Muscle layer of colon (tissue), 2 donors: ENCODE measurements at regions not wholly inside any gene's neighbourhood (a gene's known extent, or its start where the extent isn't known, plus 50 kb on each side); places are given as distances from the start of the nearest gene placed in this dataset.

Experiments
- H3K27ac ChIP-seq: one replicate; pipeline ENCODE4 v1.7.0; 2013; ENCODE audit warnings: low read depth, mild to moderate bottlenecking, low read length, moderate library complexity
- H3K27me3 ChIP-seq, 2 donors: one replicate each; pipeline ENCODE4 v1.7.0; 2013; ENCODE audit warnings: low read length in 2 of 2, mild to moderate bottlenecking in 2 of 2; ENCODE audit not compliant: insufficient read depth in 2 of 2, control insufficient read depth in 1 of 2
- H3K36me3 ChIP-seq: one replicate; pipeline ENCODE4 v1.7.0; 2013; ENCODE audit warnings: mild to moderate bottlenecking, low read length; ENCODE audit not compliant: insufficient read depth
- H3K4me1 ChIP-seq: one replicate; pipeline ENCODE4 v1.7.0; 2013; ENCODE audit warnings: mild to moderate bottlenecking, low read length; ENCODE audit not compliant: insufficient read depth
- H3K4me3 ChIP-seq, 2 donors: one replicate each; pipeline ENCODE4 v1.7.0; 2013; ENCODE audit warnings: low read length in 2 of 2, low read depth in 1 of 2, mild to moderate bottlenecking in 1 of 2, moderate library complexity in 1 of 2
- H3K9ac ChIP-seq: one replicate; pipeline ENCODE4 v1.7.0; 2013; ENCODE audit warnings: low read length
- H3K9me3 ChIP-seq: one replicate; pipeline ENCODE4 v1.7.0; 2013; ENCODE audit warnings: mild to moderate bottlenecking, low read length
- donor health status: abdominal sarcoma.
- donor health status: Adenocarcinoma of cecum.

- no peaks in the 10 kb centered on the region for H3K36me3 ChIP-seq
- no peak overlapping the region for H3K4me3 ChIP-seq
- H3K4me1 ChIP-seq = peaks cover 8% of the 10 kb centered on the region
- no peaks in the 10 kb centered on the region for H3K27me3 ChIP-seq
- H3K9ac ChIP-seq = no peak overlapping the region
- H3K9me3 ChIP-seq = no peaks in the 10 kb centered on the region
- H3K27ac ChIP-seq = no peak overlapping the region
Measured at GRCh38 chr12:93168751-93169150, 209.0 kb upstream of the NUDT4 start.

GRCh38 chr12:93169536-93169935 is 208.2 kb upstream of the NUDT4 start:
- Histone ChIP-seq H3K9ac (no peak overlapping the region), H3K4me3 (no peak overlapping the region), H3K4me1 (peaks cover 16% of the 10 kb centered on the region), H3K36me3 (no peaks in the 10 kb centered on the region), H3K9me3 (no peaks in the 10 kb centered on the region), H3K27me3 (no peaks in the 10 kb centered on the region), H3K27ac (no peak overlapping the region)

DNA sequence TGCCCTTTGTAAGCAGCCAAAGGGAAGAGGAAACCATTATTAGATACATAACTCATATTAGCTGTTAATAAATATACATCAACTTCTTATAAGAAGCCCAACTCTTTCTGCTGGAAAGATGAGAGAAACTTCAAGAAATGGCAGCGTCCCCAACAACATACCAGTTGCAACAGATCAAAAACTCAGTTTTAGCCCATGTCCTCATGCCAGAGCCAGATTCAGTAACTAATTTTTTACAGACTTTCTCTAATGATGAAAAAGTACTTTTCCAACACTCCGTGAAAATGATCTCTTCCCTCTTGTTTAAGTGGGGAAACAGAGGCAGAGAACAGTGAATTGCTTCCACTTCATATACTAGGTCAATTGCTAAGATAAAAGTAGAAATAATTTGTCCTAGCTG is 206.8 kb upstream of the NUDT4 start:
- H3K27me3 ChIP-seq = no peaks in the 10 kb centered on the region
- no peak overlapping the region for H3K9ac ChIP-seq
- no peaks in the 10 kb centered on the region for H3K36me3 ChIP-seq
- no peak overlapping the region for H3K27ac ChIP-seq
- no peak overlapping the region for H3K4me3 ChIP-seq
- H3K4me1 ChIP-seq = peaks cover 27% of the 10 kb centered on the region
- H3K9me3 ChIP-seq = no peaks in the 10 kb centered on the region

DNA sequence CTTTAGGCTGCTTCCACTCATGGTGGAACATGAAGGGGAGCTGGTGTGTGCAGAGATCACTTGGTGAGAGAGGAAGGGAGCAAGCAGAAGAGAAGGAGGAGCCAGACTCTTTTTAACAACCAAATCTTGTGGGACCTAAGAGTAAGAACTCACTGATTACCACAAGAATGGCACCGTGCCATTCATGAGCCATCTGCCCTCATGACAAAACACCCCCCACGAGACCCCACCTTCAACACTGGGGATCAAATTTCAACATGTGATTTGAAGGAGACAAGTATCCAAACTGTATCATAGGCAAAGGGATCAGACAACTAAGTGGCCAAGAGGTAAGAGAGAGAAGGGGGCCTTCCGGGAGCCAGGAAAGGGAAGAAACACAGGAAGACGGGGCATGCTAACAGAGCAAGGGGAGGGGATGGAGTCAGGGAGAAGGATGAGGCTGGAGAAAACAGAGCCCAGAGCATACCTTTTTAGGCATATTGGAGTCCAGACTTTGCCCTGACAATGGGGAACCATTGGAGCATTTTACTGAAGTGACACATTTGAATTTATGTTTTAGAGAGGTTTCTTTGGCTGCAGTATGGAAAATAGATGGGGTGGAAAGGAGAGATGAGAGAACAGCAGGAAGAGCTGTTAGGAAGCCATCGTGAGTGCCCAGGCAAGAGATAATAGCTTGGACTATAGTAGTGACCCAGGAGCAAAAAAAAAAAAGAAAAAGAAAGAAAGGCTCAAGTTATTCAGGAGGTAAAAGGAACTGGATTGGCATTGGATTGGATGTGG is 204.4 kb upstream of the NUDT4 start:
- Histone ChIP-seq H3K9ac (no peak overlapping the region), H3K27ac (no peak overlapping the region), H3K9me3 (no peaks in the 10 kb centered on the region), H3K36me3 (no peaks in the 10 kb centered on the region), H3K4me1 (peaks cover 47% of the 10 kb centered on the region), H3K4me3 (no peak overlapping the region), H3K27me3 (no peaks in the 10 kb centered on the region)

DNA sequence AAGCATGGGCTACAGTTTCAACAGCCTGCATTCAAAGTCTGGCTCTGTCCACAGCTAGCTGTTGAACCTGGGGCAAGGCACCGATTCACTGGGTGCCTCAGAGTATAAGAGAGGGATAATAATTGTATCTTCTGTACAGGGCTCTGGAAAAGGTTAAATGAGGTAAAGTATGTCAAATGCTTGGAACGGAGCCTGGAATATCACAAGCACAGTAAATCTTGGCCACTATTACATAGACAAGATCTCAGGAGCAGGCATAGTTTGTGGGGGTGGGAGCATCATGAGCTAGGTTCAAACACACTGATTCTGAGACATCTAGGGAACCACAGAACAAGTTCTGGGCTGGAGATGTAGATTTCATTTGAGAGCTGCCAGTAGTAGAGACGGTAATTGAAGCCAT is 203.7 kb upstream of the NUDT4 start:
- no peak overlapping the region for H3K4me3 ChIP-seq
- H3K9ac ChIP-seq = no peak overlapping the region
- peaks cover 54% of the 10 kb centered on the region for H3K4me1 ChIP-seq
- no peaks in the 10 kb centered on the region for H3K9me3 ChIP-seq
- no peaks in the 10 kb centered on the region for H3K27me3 ChIP-seq
- no peak overlapping the region for H3K27ac ChIP-seq
- H3K36me3 ChIP-seq = no peaks in the 10 kb centered on the region

- no peaks in the 10 kb centered on the region for H3K36me3 ChIP-seq
- H3K9ac ChIP-seq = no peak overlapping the region
- peaks cover 56% of the 10 kb centered on the region for H3K4me1 ChIP-seq
- no peak overlapping the region for H3K4me3 ChIP-seq
- H3K27ac ChIP-seq = no peak overlapping the region
- no peaks in the 10 kb centered on the region for H3K9me3 ChIP-seq
- no peaks in the 10 kb centered on the region for H3K27me3 ChIP-seq
Measured at GRCh38 chr12:93174473-93174872, 203.3 kb upstream of the NUDT4 start.

- Histone ChIP-seq H3K4me3 (no peak overlapping the region), H3K4me1 (peaks cover 63% of the 10 kb centered on the region), H3K27ac (peak overlapping the region; percentile 62), H3K36me3 (no peaks in the 10 kb centered on the region), H3K27me3 (no peaks in the 10 kb centered on the region), H3K9me3 (no peaks in the 10 kb centered on the region), H3K9ac (no peak overlapping the region)
Measured at GRCh38 chr12:93176165-93176564, 201.6 kb upstream of the NUDT4 start.

DNA sequence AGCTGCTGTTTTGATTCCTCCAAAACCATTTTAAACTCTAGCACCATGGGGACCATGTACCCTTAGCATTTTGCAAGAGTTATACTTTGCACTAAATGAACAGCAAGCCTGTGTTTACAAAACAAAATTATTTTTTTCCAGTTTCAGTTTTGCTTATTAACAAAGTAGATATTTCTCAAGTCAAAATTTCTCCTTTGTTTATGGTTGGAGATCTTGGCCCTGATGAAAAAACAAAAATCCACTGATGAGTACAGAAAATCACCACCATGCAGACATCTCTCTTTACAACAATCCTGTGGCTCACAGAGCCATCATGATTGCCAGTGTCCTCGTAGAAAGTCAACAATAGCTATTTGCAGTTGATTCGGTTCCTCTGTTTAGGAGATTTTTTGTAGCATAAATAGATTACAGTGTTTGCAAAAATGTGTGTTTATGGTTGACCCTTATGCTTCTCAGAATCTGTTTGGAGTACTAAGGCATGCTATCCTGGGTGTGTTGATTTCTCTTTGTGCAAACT is 201.1 kb upstream of the NUDT4 start:
- Histone ChIP-seq H3K36me3 (no peaks in the 10 kb centered on the region), H3K4me3 (no peak overlapping the region), H3K9ac (no peak overlapping the region), H3K4me1 (peaks cover 68% of the 10 kb centered on the region), H3K27ac (peak overlapping the region; percentile 62), H3K9me3 (no peaks in the 10 kb centered on the region), H3K27me3 (no peaks in the 10 kb centered on the region)

- H3K9me3 ChIP-seq = no peaks in the 10 kb centered on the region
- H3K27me3 ChIP-seq = no peaks in the 10 kb centered on the region
- peak overlapping the region; percentile 62 for H3K27ac ChIP-seq
- peaks cover 74% of the 10 kb centered on the region for H3K4me1 ChIP-seq
- no peak overlapping the region for H3K9ac ChIP-seq
- no peaks in the 10 kb centered on the region for H3K36me3 ChIP-seq
- no peak overlapping the region for H3K4me3 ChIP-seq
Measured at GRCh38 chr12:93177208-93178153, 200.2 kb upstream of the NUDT4 start.

- Histone ChIP-seq H3K9ac (no peak overlapping the region), H3K9me3 (no peaks in the 10 kb centered on the region), H3K4me1 (peaks cover 70% of the 10 kb centered on the region), H3K27ac (no peak overlapping the region), H3K27me3 (no peaks in the 10 kb centered on the region), H3K4me3 (no peak overlapping the region), H3K36me3 (no peaks in the 10 kb centered on the region)
Measured at GRCh38 chr12:93178154-93178878, 199.4 kb upstream of the NUDT4 start.

DNA sequence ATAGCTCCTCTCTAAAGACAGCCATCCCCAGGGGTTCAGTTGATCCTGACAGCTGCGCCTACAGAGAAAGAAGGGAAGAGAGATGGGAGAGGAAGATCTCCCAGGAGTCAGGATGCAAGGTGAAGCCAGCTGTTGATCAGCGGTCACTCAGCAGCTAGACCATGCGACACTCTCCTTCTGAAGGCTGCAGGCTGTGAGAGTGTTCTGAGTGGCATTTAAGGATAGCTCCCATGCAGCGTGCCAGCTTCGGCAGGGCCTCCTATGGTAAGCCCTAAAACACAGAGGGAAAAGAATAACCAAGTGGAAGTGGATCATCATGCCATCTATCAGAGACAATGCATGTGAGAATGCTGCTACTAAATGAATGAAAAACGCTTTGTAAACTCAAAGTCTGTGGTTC is 197.9 kb upstream of the NUDT4 start:
- Histone ChIP-seq H3K4me3 (no peak overlapping the region), H3K36me3 (no peaks in the 10 kb centered on the region), H3K27me3 (no peaks in the 10 kb centered on the region), H3K9me3 (no peaks in the 10 kb centered on the region), H3K27ac (no peak overlapping the region), H3K4me1 (peaks cover 69% of the 10 kb centered on the region), H3K9ac (no peak overlapping the region)
